SK-N-MC (cell line): ENCODE measurements at regions not wholly inside any gene's neighbourhood (a gene's known extent, or its start where the extent isn't known, plus 50 kb on each side); places are given as distances from the start of the nearest gene placed in this dataset.

Experiments
- DNase-seq: peaks from one replicate; pipeline ENCODE4 v3.0.0-alpha.2; 2011; ENCODE audit warnings: low read depth, low spot score
- H3K27ac ChIP-seq: fragments of 200-600 bp; sonication (generic); 2 replicates; pipeline ENCODE4 v1.5.1; 2016; ENCODE audit warnings: mixed run types
- H3K36me3 ChIP-seq: fragments of 200-600 bp; sonication (generic); 2 replicates; pipeline ENCODE4 v1.6.1; 2017; ENCODE audit warnings: antibody characterized with exemption, low read length, mixed read lengths; ENCODE audit not compliant: insufficient read depth
- H3K4me3 ChIP-seq: fragments of 200-600 bp; sonication (generic); 2 replicates; pipeline ENCODE4 v1.5.1; 2016
- H3K9ac ChIP-seq: fragments of 200-600 bp; sonication (generic); 2 replicates; pipeline ENCODE4 v1.8.0; 2017; ENCODE audit warnings: mixed run types, mixed read lengths; ENCODE audit not compliant: insufficient read length
- H3K9me3 ChIP-seq: fragments of 200-600 bp; sonication (generic); 2 replicates; pipeline ENCODE4 v1.6.1; 2017; ENCODE audit warnings: low read depth, mild to moderate bottlenecking, antibody characterized with exemption, low read length, moderate library complexity, mixed read lengths
- EZH2 ChIP-seq: fragments of 200-600 bp; sonication (generic); IDR thresholded peaks from one replicate; pipeline ENCODE4 v1.6.1; 2017; ENCODE audit warnings: antibody characterized with exemption
- FOXP2 ChIP-seq: optimal IDR thresholded peaks from 2 replicates; pipeline ENCODE3; 2011; ENCODE audit warnings: mild to moderate bottlenecking, moderate library complexity; ENCODE audit not compliant: insufficient read depth; ENCODE audit errors: extremely low read length, control extremely low read depth
- POLR2AphosphoS5 ChIP-seq: IDR thresholded peaks from 2 replicates; pipeline ENCODE4 v1.6.1; 2012; ENCODE audit warnings: mild to moderate bottlenecking, low read depth, low read length, borderline replicate concordance

DNA sequence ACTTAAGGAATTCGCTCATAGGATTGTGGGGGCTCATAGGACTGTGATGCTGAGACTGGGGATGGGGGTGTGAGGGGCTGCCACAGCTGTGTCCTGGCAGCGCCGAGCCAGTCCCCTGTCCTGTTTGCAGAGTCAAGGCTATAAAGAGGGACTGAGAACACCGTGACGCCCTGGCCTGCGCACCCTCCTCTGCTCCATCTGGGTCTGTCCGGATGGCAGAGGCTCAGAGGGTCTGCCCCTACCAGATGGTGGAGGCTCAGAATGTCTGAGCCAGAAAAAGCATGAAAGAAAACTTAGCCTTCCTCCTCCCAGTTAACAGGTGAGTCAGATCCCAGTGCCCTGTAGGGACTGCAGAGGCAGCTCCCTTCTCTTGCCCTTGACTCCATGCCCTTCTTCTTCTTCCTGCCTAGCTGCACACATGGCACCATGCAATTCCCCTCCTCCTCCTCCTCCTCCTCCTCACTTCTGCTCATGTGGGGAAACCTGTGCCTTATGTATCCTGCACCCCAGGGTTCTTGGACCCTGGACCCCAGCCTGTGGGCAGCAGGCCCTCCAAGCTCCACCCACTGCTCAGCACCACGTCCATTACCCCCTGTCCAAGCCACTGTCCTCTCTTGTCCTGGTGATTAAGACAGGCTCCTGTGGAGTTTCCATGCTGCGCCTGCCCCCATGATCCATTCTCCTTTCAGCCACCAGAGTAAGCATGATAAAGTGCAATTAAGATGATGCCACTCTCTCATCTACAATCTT is 410.0 kb upstream of the SULF2 start:
- Histone ChIP-seq H3K9ac (no peak overlapping the region), H3K27ac (no peak overlapping the region), H3K9me3 (no peaks in the 10 kb centered on the region), H3K36me3 (no peaks in the 10 kb centered on the region), H3K4me3 (no peak overlapping the region)
- no peak for TF ChIP-seq EZH2
- TF ChIP-seq POLR2AphosphoS5: no peak
- no peak for DNase-seq

DNA sequence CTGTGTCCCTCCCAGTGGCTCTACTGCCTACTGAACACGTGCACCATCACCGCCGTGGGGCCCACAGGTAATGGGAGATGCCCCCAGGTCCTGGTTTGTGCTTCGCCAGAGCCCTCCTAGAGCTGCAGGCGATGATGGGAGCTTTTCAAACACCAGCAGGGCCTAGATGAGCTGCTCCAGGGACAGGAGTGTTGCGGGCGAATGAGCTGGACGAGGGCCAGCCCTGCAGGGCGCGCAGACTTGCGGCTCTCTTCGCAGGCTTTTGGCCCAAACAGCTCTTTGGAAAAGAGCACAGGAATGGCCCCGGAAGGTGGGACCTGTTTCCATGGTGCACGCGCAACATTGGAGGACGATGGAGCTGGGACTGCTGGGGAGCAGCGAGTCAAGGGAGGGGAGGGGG is 409.3 kb upstream of the SULF2 start:
- Histone ChIP-seq H3K27ac (no peak overlapping the region), H3K9me3 (no peaks in the 10 kb centered on the region), H3K4me3 (no peak overlapping the region), H3K9ac (no peak overlapping the region), H3K36me3 (no peaks in the 10 kb centered on the region)
- DNase-seq: no peak
- TF ChIP-seq EZH2 (no peak), POLR2AphosphoS5 (no peak), FOXP2 (no peak)

DNA sequence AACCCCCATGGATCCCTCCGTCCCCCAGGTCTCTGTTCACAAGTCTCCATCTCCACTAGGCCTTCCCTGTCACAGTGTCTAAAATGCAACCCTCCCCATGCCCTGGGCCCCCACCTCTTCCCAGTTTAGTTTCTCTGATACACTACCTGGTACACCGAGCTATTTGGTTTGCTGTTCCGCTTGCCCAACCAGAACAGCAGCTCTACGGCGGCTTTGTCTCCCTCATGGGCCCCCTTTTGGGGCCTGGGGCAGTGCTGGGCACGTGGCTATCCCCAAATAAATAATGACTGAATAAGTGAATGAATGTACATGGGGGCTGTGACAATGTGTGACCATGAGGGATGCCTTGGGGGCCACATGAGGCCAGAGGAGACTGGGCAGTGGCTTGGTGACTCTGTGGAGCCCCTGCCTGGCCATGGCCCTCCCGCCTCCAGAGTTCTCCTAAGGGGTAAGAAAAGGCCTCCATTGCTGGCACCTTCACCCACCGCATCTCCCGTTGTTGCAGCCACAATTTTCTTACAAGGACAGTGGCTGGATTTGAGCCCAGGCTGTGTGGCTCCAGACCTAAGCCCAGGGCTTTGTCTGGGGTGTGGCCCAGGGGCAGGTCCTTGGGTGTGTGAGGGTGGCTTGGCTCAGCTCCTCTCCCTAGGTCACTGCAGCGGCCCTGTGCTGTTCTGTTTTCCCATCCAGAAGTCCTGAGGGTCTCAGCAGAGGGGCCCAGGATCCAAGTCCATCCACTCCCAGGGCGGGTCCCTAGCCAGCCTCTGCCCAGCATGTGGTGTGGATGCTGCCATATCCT is 408.5 kb upstream of the SULF2 start:
- Histone ChIP-seq H3K4me3 (no peak overlapping the region), H3K27ac (no peak overlapping the region), H3K9ac (no peak overlapping the region), H3K36me3 (no peaks in the 10 kb centered on the region), H3K9me3 (no peaks in the 10 kb centered on the region)
- TF ChIP-seq POLR2AphosphoS5 (no peak), FOXP2 (no peak), EZH2 (no peak)
- DNase-seq: no peak

DNA sequence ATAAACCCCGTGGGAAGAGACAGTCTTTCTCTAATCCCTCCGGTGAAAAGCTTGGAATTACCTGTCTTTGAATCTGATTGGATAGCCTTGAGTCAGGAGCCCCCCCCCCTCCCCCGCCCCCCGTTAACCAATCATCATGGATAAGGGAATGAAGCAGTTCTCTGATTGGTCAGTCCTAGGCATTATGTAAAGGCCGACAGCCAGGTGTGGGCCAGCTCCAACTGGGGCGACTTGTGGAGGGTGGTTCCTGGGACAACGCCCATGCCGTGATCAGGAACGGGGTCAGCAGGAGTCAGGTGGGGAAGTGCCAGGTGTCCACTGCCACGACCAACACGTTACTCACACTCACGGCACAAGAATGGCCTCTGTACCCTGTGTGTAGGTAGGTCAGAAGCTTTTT is 406.8 kb upstream of the SULF2 start:
- H3K9ac ChIP-seq: no peak overlapping the region
- H3K27ac ChIP-seq: no peak overlapping the region
- DNase-seq: no peak
- H3K9me3 ChIP-seq: no peaks in the 10 kb centered on the region
- H3K36me3 ChIP-seq: no peaks in the 10 kb centered on the region
- no peak overlapping the region for H3K4me3 ChIP-seq
- TF ChIP-seq POLR2AphosphoS5: no peak
- no peak for TF ChIP-seq FOXP2
- TF ChIP-seq EZH2: no peak

DNA sequence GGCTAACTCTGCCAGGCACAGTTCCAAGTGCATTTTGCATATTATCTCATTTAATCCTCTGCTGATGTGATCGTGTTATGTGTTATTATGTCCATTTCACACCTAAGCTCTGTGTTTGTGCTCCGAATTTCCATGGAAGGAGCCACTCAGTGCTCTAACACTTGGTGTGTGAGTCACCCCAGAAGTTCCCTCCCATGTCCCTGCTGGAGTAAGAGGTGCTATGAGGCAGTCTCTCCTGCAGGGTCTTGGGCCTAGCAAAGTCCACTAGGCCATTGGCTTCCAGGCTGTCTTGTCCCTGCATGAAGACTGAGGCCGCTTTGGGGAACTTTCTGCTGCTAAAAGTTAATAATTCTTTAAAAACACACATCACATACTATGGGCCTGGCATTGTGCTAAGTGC is 405.9 kb upstream of the SULF2 start:
- no peaks in the 10 kb centered on the region for H3K9me3 ChIP-seq
- TF ChIP-seq FOXP2: no peak
- TF ChIP-seq POLR2AphosphoS5: no peak
- TF ChIP-seq EZH2: no peak

DNA sequence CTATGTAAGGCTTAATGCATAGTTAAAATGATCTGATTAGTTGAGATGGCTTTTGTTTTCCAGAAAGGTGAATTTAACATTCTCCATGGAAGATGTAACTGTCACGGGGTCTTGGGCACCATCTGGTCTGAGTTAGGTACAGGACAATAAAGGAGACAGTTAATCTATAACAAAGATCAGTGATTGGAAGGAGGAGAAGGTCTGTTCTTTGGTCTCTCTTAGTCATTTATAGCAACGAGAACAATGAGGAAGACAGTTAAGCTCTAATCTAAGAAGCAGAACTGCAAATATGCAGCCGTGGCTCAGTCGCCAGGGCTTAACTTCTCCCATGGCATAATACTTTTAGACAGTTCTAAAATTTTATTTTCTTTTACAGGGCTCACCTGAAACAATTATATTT is 405.5 kb upstream of the SULF2 start:
- H3K9ac ChIP-seq: no peak overlapping the region
- H3K4me3 ChIP-seq: no peak overlapping the region
- no peaks in the 10 kb centered on the region for H3K9me3 ChIP-seq
- no peak for DNase-seq
- TF ChIP-seq EZH2: no peak
- TF ChIP-seq FOXP2: no peak
- TF ChIP-seq POLR2AphosphoS5: no peak
- no peak overlapping the region for H3K27ac ChIP-seq
- no peaks in the 10 kb centered on the region for H3K36me3 ChIP-seq

More for the DNA sequence above, 405.9 kb upstream of the SULF2 start:
- no peak for DNase-seq
- no peak overlapping the region for H3K9ac ChIP-seq
- H3K36me3 ChIP-seq: no peaks in the 10 kb centered on the region
- no peak overlapping the region for H3K4me3 ChIP-seq
- no peak overlapping the region for H3K27ac ChIP-seq

DNA sequence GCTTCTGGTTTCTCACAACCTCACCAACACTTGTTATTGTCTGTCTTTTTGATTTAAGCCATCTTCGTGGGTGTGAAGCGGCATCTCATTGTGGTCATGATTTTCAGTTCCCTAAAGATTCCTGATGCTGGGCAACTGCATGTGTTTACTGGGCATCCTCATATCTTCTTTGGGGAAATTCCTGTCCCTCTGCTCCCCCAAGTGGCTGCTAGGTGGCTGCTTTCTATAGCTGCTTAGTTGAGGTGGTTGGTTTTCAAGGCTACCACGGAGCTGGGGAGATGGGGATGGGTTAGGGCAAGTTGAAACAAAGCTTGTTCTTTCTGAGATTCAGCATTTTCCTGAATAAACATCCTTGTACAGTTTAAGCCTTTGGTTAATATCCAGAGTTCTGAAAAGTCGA is 403.9 kb upstream of the SULF2 start:
- TF ChIP-seq POLR2AphosphoS5 (no peak), EZH2 (no peak), FOXP2 (no peak)
- Histone ChIP-seq H3K27ac (no peak overlapping the region), H3K9me3 (no peaks in the 10 kb centered on the region), H3K36me3 (no peaks in the 10 kb centered on the region), H3K9ac (no peak overlapping the region), H3K4me3 (no peak overlapping the region)
- no peak for DNase-seq

DNA sequence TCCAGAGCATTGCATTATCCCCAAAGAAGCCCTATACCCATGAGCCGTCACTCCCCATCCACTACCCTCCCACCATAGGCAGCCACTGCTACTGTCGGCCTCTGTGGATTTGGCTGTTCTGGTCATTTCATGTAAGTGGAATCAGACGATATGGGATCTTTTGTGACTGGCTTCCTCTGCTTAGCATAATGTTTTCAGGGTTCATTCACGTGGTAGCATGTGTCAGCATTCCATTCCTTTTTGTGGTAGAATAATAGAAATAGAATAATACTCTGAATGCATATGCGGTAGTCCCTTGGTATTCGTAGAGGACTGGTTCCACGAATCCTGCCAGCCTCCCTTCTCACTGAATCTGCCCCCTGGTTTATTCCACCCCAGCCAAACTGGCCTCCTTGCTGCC is 402.6 kb upstream of the SULF2 start:
- Histone ChIP-seq H3K9me3 (no peaks in the 10 kb centered on the region), H3K36me3 (no peaks in the 10 kb centered on the region), H3K27ac (no peak overlapping the region), H3K4me3 (no peak overlapping the region), H3K9ac (no peak overlapping the region)
- TF ChIP-seq FOXP2: no peak
- no peak for TF ChIP-seq POLR2AphosphoS5
- TF ChIP-seq EZH2: no peak
- DNase-seq: no peak

DNA sequence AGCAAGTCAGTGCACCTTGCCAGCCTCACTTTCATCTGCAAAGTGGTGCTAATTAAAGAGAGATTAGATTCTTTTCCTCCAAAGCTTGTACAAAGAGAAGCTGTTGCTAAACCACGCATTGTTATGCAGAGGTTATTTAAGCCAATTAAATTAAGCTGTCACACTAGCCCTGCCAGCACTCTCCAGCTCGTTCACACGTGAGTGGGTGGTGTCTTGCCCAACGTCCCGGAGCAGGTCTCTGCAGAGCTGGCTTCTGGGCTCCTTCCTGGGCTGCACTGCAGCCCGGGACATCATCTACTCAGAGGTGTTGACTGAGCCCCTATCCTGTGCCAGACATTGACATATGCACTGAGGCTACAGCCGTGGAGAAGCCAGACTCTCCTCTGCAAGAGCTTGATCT is 401.6 kb upstream of the SULF2 start:
- TF ChIP-seq FOXP2 (no peak), EZH2 (no peak), POLR2AphosphoS5 (no peak)
- Histone ChIP-seq H3K36me3 (no peaks in the 10 kb centered on the region), H3K9me3 (no peaks in the 10 kb centered on the region), H3K27ac (no peak overlapping the region), H3K9ac (no peak overlapping the region), H3K4me3 (no peak overlapping the region)
- DNase-seq: no peak
